AG09319 (cell line): ENCODE measurements at regions not wholly inside any gene's neighbourhood (a gene's known extent, or its start where the extent isn't known, plus 50 kb on each side); places are given as distances from the start of the nearest gene placed in this dataset.

Source experiments
- DNase-seq: peaks from one replicate; pipeline ENCODE4 v3.0.0-alpha.2; 2010; ENCODE audit warnings: low read depth; ENCODE audit errors: extremely low read depth
- CTCF ChIP-seq: IDR thresholded peaks from 2 replicates; pipeline ENCODE4 v1.5.1; 2011; ENCODE audit warnings: low read depth, mild to moderate bottlenecking, inconsistent platforms, low read length, moderate library complexity

- no peak for TF ChIP-seq CTCF
- DNase-seq: no peak
Measured at GRCh38 chr11:109885006-109885405, 208.2 kb upstream of the ZC3H12C start.

- no peak for DNase-seq
- no peak for TF ChIP-seq CTCF
Measured at GRCh38 chr11:109892321-109892794, 200.8 kb upstream of the ZC3H12C start.

DNA sequence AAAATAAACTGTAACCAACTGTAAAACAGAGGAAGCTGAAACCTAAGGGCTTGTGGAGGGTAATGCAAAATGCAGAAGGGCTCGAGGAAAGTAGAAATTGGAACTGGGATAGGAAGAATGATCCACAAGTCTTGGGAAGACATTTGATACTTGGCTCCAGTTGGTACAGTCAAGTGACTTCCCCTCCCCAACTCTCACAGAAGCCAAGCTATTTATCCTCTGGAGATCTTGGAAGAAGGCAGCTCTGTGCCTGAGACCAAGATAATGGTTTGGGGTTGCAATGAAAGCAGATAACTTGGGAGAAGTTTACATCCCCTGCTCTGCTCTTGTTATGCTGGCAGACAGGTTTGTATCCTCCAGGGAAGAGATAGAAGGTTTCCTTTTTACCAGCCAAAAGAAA is 198.9 kb upstream of the ZC3H12C start:
- no peak for DNase-seq
- TF ChIP-seq CTCF: no peak

GRCh38 chr11:109898592-109898991 is 194.6 kb upstream of the ZC3H12C start:
- no peak for DNase-seq
- no peak for TF ChIP-seq CTCF

DNA sequence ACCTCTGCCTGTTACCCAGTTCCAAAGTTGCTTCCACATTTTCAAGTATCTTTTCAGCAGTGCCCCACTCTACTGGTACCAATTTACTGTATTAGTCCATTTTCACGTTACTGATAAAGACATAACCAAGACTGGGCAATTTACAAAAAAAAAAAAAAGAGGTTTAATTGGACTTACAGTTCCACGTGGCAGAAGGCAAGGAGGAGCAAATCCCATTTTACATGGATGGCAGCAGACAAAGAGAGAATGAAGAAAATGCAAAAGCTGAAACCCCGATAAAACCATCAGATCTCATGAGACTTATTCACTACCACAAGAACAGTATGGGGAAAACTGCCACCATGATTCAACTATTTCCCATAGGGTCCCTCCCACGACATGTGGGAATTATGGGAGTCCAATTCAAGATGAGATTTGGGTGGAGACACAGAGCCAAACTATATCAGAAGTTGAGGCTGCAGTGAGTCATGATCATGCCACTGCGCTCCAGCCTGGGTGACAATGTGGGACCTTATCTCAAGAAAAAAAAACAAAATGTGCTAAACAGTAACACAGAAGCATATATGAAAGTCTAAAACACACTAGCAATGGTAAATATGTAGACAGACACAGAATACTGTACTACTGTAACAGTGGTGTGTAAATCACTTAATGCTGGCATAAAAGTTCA is 190.3 kb upstream of the ZC3H12C start:
- no peak for DNase-seq
- no peak for TF ChIP-seq CTCF

DNA sequence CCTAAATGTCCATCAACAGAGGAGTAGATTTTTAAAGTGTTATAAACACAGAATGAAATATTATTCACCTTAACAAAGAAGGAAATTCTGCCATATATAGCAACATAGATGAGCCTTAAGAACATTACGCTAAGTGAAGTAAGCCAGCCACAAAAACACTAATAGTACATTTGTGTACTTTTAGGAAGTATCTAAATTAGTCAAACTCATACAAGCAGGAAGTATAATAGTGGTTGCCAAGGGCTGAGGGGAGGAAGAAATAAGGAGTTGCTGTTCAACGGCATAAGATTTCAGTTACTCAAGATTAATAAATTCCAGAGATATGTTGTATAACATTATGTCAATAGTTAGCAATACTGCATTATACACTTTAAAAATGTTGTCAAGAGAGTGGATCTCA is 181.7 kb upstream of the ZC3H12C start:
- no peak for TF ChIP-seq CTCF

GRCh38 chr11:109914038-109914437 is 179.2 kb upstream of the ZC3H12C start:
- DNase-seq: no peak
- TF ChIP-seq CTCF: no peak

More for the DNA sequence above, 181.7 kb upstream of the ZC3H12C start:
- DNase-seq: no peak
